Caco-2 (cell line): ENCODE measurements at regions not wholly inside any gene's neighbourhood (a gene's known extent, or its start where the extent isn't known, plus 50 kb on each side); places are given as distances from the start of the nearest gene placed in this dataset.

Experiments used
- BruUV-seq: library from RNA; stranded (reverse); fragments of 400-500 nt; replicated peaks from 2 replicates; lab custom pipeline; 2021; lab: Mats Ljungman, UMichigan
- CTCF ChIA-PET: fragments of 300-600 bp; sonication (Branson Sonifier 250); formaldehyde crosslinking; loops from one replicate; lab custom pipeline; 2022; ENCODE audit warnings: antibody characterized with exemption; lab: Charles Lee
- POLR2A ChIA-PET: fragments of 300-600 bp; sonication (Branson Sonifier 250); formaldehyde crosslinking; loops from one replicate; lab custom pipeline; 2022; ENCODE audit warnings: antibody characterized with exemption; lab: Charles Lee
- DNase-seq, 2 experiments: peaks; one replicate each; pipeline versions ENCODE4 v3.0.0 to v3.0.0-alpha.2; 2020 to 2022
- H3K27me3 ChIP-seq: replicated peaks from 2 replicates; pipeline ENCODE4 v1.6.0; 2011; ENCODE audit warnings: low read length; ENCODE audit not compliant: control insufficient read depth, insufficient read depth
- H3K36me3 ChIP-seq: 2 replicates; pipeline ENCODE4 v1.5.1; 2011; ENCODE audit warnings: low read length; ENCODE audit not compliant: control insufficient read depth, insufficient read depth
- H3K4me1 ChIP-seq: fragments of 250-450 bp; sonication (Bioruptor Pico); 2 replicates; pipeline ENCODE4 v1.5.1; 2020; ENCODE audit warnings: mild to moderate bottlenecking
- H3K4me3 ChIP-seq: 2 replicates; pipeline ENCODE4 v1.5.1; 2011; ENCODE audit warnings: low read depth, mild to moderate bottlenecking, control low read depth, low read length
- H3K9me3 ChIP-seq: fragments of 250-450 bp; sonication (Bioruptor Pico); 2 replicates; pipeline ENCODE4 v1.5.1; 2020; ENCODE audit warnings: mild to moderate bottlenecking, moderate library complexity
- H3K27ac Mint-ChIP-seq: one replicate; pipeline ENCODE4 v1.8.0; 2022; ENCODE audit warnings: mixed read lengths; ENCODE audit not compliant: unreplicated experiment
- H3K27me3 Mint-ChIP-seq: one replicate; pipeline ENCODE4 v1.8.0; 2022; ENCODE audit warnings: mixed read lengths; ENCODE audit not compliant: insufficient read depth, unreplicated experiment
- H3K36me3 Mint-ChIP-seq: one replicate; pipeline ENCODE4 v1.8.0; 2022; ENCODE audit warnings: mild to moderate bottlenecking, mixed read lengths; ENCODE audit not compliant: insufficient read depth, unreplicated experiment
- H3K4me1 Mint-ChIP-seq: one replicate; pipeline ENCODE4 v1.8.0; 2022; ENCODE audit warnings: low read depth, mixed read lengths; ENCODE audit not compliant: unreplicated experiment
- H3K4me3 Mint-ChIP-seq: one replicate; pipeline ENCODE4 v1.8.0; 2022; ENCODE audit warnings: mild to moderate bottlenecking, moderate library complexity, mixed read lengths; ENCODE audit not compliant: unreplicated experiment
- H3K9me3 Mint-ChIP-seq: one replicate; pipeline ENCODE4 v1.8.0; 2022; ENCODE audit warnings: mixed read lengths; ENCODE audit not compliant: unreplicated experiment
- CTCF ChIP-seq, 2 experiments: fragments of 200-600 bp in 1 of 2; IDR thresholded peaks; 1 replicate in 1 of 2; 2 replicates in 1 of 2; pipeline versions ENCODE4 v1.5.1 to v1.8.0; 2011 to 2022; ENCODE audit warnings: antibody characterized with exemption in 1 of 2, control low read depth in 1 of 2, inconsistent platforms in 1 of 2, low read depth in 1 of 2, low read length in 1 of 2, mild to moderate bottlenecking in 1 of 2, moderate library complexity in 1 of 2; ENCODE audit not compliant: insufficient read depth in 1 of 2, severe bottlenecking in 1 of 2, unreplicated experiment in 1 of 2
- intact Hi-C: fragments of 100-400 bp; cut with micrococcal nuclease; formaldehyde crosslinking; loops from one replicate; pipeline ENCODE4 v1.10.0; 2022; ENCODE audit not compliant: unreplicated experiment

GRCh38 chr2:125169022-125169763 lies 1144.1 kb downstream of the CNTNAP5 start:
- intact Hi-C loops: no loop called here
- CTCF ChIA-PET: no interaction called here
- H3K27ac Mint-ChIP-seq: no peak overlapping the region

DNA sequence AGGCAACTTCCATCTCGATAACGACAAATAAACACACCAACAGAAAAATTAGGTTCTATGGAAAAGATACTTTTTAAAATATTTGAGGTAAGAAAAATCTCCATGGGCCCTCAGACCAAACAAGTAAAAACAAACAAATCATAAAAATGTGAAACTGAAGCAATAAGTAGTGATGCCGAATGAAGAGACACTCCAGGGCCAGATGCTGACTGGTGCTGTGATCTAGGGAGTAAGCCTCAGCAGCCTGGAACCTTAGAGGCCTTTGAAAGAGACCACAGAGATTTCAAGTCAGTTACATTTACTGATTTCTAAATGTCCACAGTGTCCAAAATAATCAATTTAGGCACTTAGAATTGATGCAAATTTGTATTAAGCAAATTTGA lies 1144.7 kb downstream of the CNTNAP5 start:
- no TSS peak for BruUV-seq
- intact Hi-C loops: no loop called here
- TF ChIP-seq CTCF (IDR thresholded peaks at IDR 0.05; ENCODE audit: insufficient read depth in 1 of 2, low read depth in 1 of 2, low read length in 1 of 2, severe bottlenecking in 1 of 2, unreplicated experiment in 1 of 2): no peak

More at GRCh38 chr2:125169022-125169763, 1144.1 kb downstream of the CNTNAP5 start:
- Mint-ChIP-seq H3K27me3 (peaks cover 6% of the 10 kb centered on the region), H3K9me3 (no peaks in the 10 kb centered on the region), H3K4me1 (no peaks in the 10 kb centered on the region), H3K36me3 (no peaks in the 10 kb centered on the region), H3K4me3 (no peak overlapping the region)
- no peaks in the 10 kb centered on the region for H3K9me3 ChIP-seq
- H3K4me1 ChIP-seq: no peaks in the 10 kb centered on the region
- H3K36me3 ChIP-seq: no peaks in the 10 kb centered on the region
- no peak for TF ChIP-seq CTCF (IDR thresholded peaks at IDR 0.05; ENCODE audit: insufficient read depth in 1 of 2, low read depth in 1 of 2, low read length in 1 of 2, severe bottlenecking in 1 of 2, unreplicated experiment in 1 of 2)
- no peak overlapping the region for H3K4me3 ChIP-seq
- POLR2A ChIA-PET: no interaction called here
- BruUV-seq: no TSS peak
- no peak for DNase-seq
- no peaks in the 10 kb centered on the region; the same call in 1 of the 2 replicates for H3K27me3 ChIP-seq

GRCh38 chr2:125172181-125172580 lies 1147.1 kb downstream of the CNTNAP5 start:
- Mint-ChIP-seq H3K9me3 (no peaks in the 10 kb centered on the region), H3K4me3 (no peak overlapping the region), H3K27ac (no peak overlapping the region), H3K36me3 (no peaks in the 10 kb centered on the region), H3K4me1 (no peaks in the 10 kb centered on the region), H3K27me3 (peaks cover 4% of the 10 kb centered on the region)
- Histone ChIP-seq H3K36me3 (no peaks in the 10 kb centered on the region), H3K4me3 (no peak overlapping the region), H3K27me3 (no peaks in the 10 kb centered on the region; the same call in 1 of the 2 replicates), H3K4me1 (no peaks in the 10 kb centered on the region), H3K9me3 (no peaks in the 10 kb centered on the region)
- no peak for TF ChIP-seq CTCF (IDR thresholded peaks at IDR 0.05; ENCODE audit: insufficient read depth in 1 of 2, low read depth in 1 of 2, low read length in 1 of 2, severe bottlenecking in 1 of 2, unreplicated experiment in 1 of 2)
- DNase-seq: no peak
- BruUV-seq: no TSS peak
- CTCF ChIA-PET: no interaction called here
- POLR2A ChIA-PET: no interaction called here
- intact Hi-C loops: no loop called here

More for the DNA sequence above, 1144.7 kb downstream of the CNTNAP5 start:
- Histone ChIP-seq H3K4me1 (no peaks in the 10 kb centered on the region), H3K36me3 (no peaks in the 10 kb centered on the region), H3K27me3 (no peaks in the 10 kb centered on the region; the same call in 1 of the 2 replicates), H3K9me3 (no peaks in the 10 kb centered on the region), H3K4me3 (no peak overlapping the region)
- Mint-ChIP-seq H3K27ac (no peak overlapping the region), H3K36me3 (no peaks in the 10 kb centered on the region), H3K27me3 (peaks cover 6% of the 10 kb centered on the region), H3K4me3 (no peak overlapping the region), H3K9me3 (no peaks in the 10 kb centered on the region), H3K4me1 (no peaks in the 10 kb centered on the region)
- POLR2A ChIA-PET: no interaction called here
- CTCF ChIA-PET: no interaction called here
- no peak for DNase-seq
